Thyroid gland (tissue), 4 donors: ENCODE measurements at regions not wholly inside any gene's neighbourhood (a gene's known extent, or its start where the extent isn't known, plus 50 kb on each side); places are given as distances from the start of the nearest gene placed in this dataset.

ENCODE experiments used
- CTCF ChIP-seq, 6 experiments: fragments of 200-600 bp in 3 of 6; fragments of 450-650 bp in 3 of 6; sonication (generic) in 3 of 6; IDR thresholded peaks; one replicate each; pipeline ENCODE4 v1.5.1; 2016 to 2019; ENCODE audit warnings: antibody characterized with exemption in 6 of 6, mild to moderate bottlenecking in 2 of 6, inconsistent platforms in 1 of 6, moderate library complexity in 1 of 6
- POLR2A ChIP-seq, 2 donors: fragments of 450-650 bp; IDR thresholded peaks; one replicate each; pipeline ENCODE4 v1.6.1; 2017; ENCODE audit warnings: antibody characterized with exemption in 2 of 2, mild to moderate bottlenecking in 2 of 2, moderate library complexity in 1 of 2

GRCh38 chr9:8254541-8254940 lies 455.0 kb upstream of the DMAC1 start:
- TF ChIP-seq CTCF (IDR thresholded peaks at IDR 0.05), result no peak
- TF ChIP-seq POLR2A (IDR thresholded peaks at IDR 0.05), result no peak
